Liver (tissue), 3 donors: ENCODE measurements at regions not wholly inside any gene's neighbourhood (a gene's known extent, or its start where the extent isn't known, plus 50 kb on each side); places are given as distances from the start of the nearest gene placed in this dataset.

ENCODE experiments used
- EGR1 ChIP-seq, 2 donors: IDR thresholded peaks; 2 replicates each; pipeline ENCODE4 v1.6.1; 2016 to 2018; ENCODE audit warnings: antibody characterized with exemption in 2 of 2, low read depth in 2 of 2
- GABPA ChIP-seq, 2 donors: IDR thresholded peaks in 1 of 2; conservative IDR thresholded peaks in 1 of 2; 2 replicates each; pipeline ENCODE4 v1.6.1; 2016; ENCODE audit warnings: antibody characterized with exemption in 2 of 2, mild to moderate bottlenecking in 1 of 2, moderate library complexity in 1 of 2
- JUND ChIP-seq, 2 donors: IDR thresholded peaks; 2 replicates each; pipeline ENCODE4 v1.6.1; 2016; ENCODE audit warnings: antibody characterized with exemption in 2 of 2
- TF ChIP-seq, protein P1 (sequence below): fragments of 150-350 bp; IDR thresholded peaks from 2 replicates; pipeline ENCODE4 v1.5.1; 2017; ENCODE audit warnings: improper control_type of control experiment, low read depth, low read length; ENCODE audit not compliant: missing input control
- donor health status: healthy.
- donor health status: healthy.

DNA sequence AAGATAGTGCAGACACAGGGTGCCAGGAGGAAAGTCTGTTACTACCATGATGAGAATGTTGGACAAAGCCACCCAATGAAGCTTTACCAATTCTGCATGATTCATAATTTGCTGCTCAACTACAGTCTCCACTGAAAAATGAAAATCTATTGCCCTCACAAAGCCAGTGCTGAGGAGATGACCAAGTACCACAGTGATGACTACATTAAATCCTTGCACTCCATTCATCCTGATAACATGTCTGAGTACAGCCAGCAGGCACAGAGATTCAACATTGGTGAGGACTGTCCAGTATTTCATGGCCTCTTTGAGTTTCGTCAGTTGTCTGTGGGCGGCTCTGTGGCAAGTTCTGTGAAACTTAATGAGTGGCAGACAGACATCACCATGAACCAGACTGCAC is 144.0 kb downstream of the PLCE1 start:
- TF ChIP-seq, protein P1, sequence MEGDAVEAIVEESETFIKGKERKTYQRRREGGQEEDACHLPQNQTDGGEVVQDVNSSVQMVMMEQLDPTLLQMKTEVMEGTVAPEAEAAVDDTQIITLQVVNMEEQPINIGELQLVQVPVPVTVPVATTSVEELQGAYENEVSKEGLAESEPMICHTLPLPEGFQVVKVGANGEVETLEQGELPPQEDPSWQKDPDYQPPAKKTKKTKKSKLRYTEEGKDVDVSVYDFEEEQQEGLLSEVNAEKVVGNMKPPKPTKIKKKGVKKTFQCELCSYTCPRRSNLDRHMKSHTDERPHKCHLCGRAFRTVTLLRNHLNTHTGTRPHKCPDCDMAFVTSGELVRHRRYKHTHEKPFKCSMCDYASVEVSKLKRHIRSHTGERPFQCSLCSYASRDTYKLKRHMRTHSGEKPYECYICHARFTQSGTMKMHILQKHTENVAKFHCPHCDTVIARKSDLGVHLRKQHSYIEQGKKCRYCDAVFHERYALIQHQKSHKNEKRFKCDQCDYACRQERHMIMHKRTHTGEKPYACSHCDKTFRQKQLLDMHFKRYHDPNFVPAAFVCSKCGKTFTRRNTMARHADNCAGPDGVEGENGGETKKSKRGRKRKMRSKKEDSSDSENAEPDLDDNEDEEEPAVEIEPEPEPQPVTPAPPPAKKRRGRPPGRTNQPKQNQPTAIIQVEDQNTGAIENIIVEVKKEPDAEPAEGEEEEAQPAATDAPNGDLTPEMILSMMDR, result no peak
- TF ChIP-seq EGR1 (IDR thresholded peaks at IDR 0.05; ENCODE audit: low read depth in 2 of 2), result no peak
- TF ChIP-seq GABPA (IDR thresholded peaks at IDR 0.05 in 1 of 2, conservative IDR thresholded peaks at IDR 0.05 in 1 of 2), result no peak
- no peak for TF ChIP-seq JUND (IDR thresholded peaks at IDR 0.05)
